ENCODE measurements at regions not wholly inside any gene's neighbourhood (a gene's known extent, or its start where the extent isn't known, plus 50 kb on each side); places are given as distances from the start of the nearest gene placed in this dataset.
A peak's percentile ranks its signal among the peaks of the same experiment; 100 is the strongest.

DNA sequence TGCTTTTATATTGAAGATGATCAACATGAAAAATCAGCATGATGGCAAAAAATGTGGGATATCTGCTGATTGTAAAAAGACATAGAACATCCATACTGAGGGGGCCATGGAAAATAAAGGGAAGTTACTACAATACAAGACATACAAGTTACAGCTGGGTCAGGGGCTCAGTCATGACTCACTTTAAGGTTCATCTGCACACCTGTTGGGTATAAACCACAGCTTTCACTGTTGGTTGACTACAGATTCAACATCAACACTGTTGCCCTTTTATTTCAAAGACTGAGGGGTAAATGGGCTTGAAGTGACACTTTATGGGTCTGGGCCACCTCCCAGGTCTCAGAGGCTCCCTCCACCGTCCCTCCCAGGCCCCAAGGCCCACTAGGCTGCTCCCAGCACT, 98.1 kb upstream of the IRS2 start:
- Mint-ChIP-seq H3K4me3 (no peak overlapping the region), H3K9me3 (peaks cover 22% of the 10 kb centered on the region), H3K36me3 (ENCODE audit: low read depth) (no peaks in the 10 kb centered on the region), H3K27me3 (ENCODE audit: low read depth, poor library complexity) (peaks cover 3% of the 10 kb centered on the region), H3K27ac (no peak overlapping the region), H3K4me1 (peaks cover 12% of the 10 kb centered on the region)
- DNase-seq, result no peak
- TF ChIP-seq, protein P1, sequence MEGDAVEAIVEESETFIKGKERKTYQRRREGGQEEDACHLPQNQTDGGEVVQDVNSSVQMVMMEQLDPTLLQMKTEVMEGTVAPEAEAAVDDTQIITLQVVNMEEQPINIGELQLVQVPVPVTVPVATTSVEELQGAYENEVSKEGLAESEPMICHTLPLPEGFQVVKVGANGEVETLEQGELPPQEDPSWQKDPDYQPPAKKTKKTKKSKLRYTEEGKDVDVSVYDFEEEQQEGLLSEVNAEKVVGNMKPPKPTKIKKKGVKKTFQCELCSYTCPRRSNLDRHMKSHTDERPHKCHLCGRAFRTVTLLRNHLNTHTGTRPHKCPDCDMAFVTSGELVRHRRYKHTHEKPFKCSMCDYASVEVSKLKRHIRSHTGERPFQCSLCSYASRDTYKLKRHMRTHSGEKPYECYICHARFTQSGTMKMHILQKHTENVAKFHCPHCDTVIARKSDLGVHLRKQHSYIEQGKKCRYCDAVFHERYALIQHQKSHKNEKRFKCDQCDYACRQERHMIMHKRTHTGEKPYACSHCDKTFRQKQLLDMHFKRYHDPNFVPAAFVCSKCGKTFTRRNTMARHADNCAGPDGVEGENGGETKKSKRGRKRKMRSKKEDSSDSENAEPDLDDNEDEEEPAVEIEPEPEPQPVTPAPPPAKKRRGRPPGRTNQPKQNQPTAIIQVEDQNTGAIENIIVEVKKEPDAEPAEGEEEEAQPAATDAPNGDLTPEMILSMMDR (IDR thresholded peaks at IDR 0.05), result no peak

DNA sequence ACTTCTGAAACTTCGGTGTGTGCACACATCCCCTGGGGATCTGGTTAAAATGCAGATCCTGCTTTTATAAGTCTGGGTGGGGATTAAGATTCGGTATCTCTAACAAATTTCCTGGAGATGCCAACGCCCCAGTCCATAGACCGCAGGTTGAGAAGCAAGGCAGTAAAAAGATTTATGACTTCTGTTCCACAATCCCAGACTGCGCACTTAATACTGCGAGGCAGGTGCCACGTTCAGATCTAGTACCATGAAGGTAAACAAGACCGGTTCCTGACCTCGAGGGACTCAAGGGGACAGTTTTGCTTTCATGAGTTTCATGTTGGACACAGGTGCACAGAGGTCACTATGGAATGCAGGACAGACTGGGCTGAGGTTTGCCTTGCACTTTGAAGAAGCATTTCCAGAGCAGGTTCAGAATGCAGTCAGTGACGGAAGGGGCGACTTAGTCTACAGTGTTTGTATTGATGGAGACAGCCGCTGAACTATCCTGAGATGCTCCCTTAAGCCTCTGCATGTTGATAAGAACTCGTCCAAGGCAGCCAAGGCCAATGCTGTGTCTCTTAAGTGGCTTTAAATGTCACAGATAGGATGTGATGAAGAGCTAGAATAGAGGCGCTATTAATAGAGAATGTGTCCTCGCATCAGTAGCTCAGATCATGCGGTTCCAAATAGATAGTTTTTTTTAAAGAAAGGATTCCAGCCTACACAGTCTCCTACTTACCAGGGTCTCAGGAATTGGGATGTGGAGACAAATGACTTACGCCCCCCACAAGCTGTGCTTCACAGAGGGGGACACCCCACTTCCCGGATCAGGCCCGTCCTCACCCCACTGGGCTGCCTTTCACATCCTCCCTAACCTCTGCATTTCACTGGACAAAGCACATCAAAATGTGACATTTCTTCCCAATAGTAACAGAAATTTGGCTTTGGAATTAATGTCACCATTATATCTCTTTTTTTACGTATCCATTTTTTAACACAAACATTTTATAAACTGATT, 97.1 kb upstream of the IRS2 start:
- DNase-seq, result no peak
- Mint-ChIP-seq H3K4me1 (peaks cover 12% of the 10 kb centered on the region), H3K27ac (no peak overlapping the region), H3K27me3 (ENCODE audit: low read depth, poor library complexity) (peaks cover 3% of the 10 kb centered on the region), H3K9me3 (peaks cover 14% of the 10 kb centered on the region), H3K36me3 (ENCODE audit: low read depth) (no peaks in the 10 kb centered on the region), H3K4me3 (no peak overlapping the region)
- TF ChIP-seq, protein P1 (IDR thresholded peaks at IDR 0.05), result no peak

- H3K36me3 Mint-ChIP-seq (ENCODE audit: low read depth), result no peaks in the 10 kb centered on the region
- H3K4me3 Mint-ChIP-seq, result no peak overlapping the region
- DNase-seq, result no peak
- H3K27ac Mint-ChIP-seq, result no peak overlapping the region
- H3K27me3 Mint-ChIP-seq (ENCODE audit: low read depth, poor library complexity), result peaks cover 3% of the 10 kb centered on the region
- TF ChIP-seq, protein P1 (IDR thresholded peaks at IDR 0.05), result no peak
- H3K9me3 Mint-ChIP-seq, result no peaks in the 10 kb centered on the region
- H3K4me1 Mint-ChIP-seq, result peaks cover 12% of the 10 kb centered on the region
Observed at GRCh38 chr13:109881961-109882558, 95.7 kb upstream of the IRS2 start.

- Mint-ChIP-seq H3K27me3 (ENCODE audit: low read depth, poor library complexity) (peaks cover 3% of the 10 kb centered on the region), H3K4me1 (peaks cover 12% of the 10 kb centered on the region), H3K9me3 (no peaks in the 10 kb centered on the region), H3K4me3 (no peak overlapping the region), H3K27ac (no peak overlapping the region), H3K36me3 (ENCODE audit: low read depth) (no peaks in the 10 kb centered on the region)
- DNase-seq, result no peak
- TF ChIP-seq, protein P1 (IDR thresholded peaks at IDR 0.05), result no peak
Observed at GRCh38 chr13:109881347-109881725, 95.0 kb upstream of the IRS2 start.

GRCh38 chr13:109880371-109881346, 94.3 kb upstream of the IRS2 start:
- Mint-ChIP-seq H3K9me3 (no peaks in the 10 kb centered on the region), H3K4me3 (no peak overlapping the region), H3K27ac (peak overlapping the region; percentile 30), H3K4me1 (peaks cover 12% of the 10 kb centered on the region), H3K27me3 (ENCODE audit: low read depth, poor library complexity) (peaks cover 3% of the 10 kb centered on the region), H3K36me3 (ENCODE audit: low read depth) (no peaks in the 10 kb centered on the region)
- no peak for DNase-seq
- TF ChIP-seq, protein P1 (IDR thresholded peaks at IDR 0.05), result no peak

All from nephron progenitor cell (in vitro differentiated cells).